NB4 (cell line): ENCODE measurements at regions not wholly inside any gene's neighbourhood (a gene's known extent, or its start where the extent isn't known, plus 50 kb on each side); places are given as distances from the start of the nearest gene placed in this dataset.

Source experiments
- TF ChIP-seq, protein P1 (sequence below): IDR thresholded peaks from 2 replicates; pipeline ENCODE4 v1.6.1; 2011; ENCODE audit warnings: low read depth, low read length
- TF ChIP-seq, protein P2 (sequence below): IDR thresholded peaks from one replicate; pipeline ENCODE4 v1.5.1; 2012; ENCODE audit warnings: low read depth, low read length

DNA sequence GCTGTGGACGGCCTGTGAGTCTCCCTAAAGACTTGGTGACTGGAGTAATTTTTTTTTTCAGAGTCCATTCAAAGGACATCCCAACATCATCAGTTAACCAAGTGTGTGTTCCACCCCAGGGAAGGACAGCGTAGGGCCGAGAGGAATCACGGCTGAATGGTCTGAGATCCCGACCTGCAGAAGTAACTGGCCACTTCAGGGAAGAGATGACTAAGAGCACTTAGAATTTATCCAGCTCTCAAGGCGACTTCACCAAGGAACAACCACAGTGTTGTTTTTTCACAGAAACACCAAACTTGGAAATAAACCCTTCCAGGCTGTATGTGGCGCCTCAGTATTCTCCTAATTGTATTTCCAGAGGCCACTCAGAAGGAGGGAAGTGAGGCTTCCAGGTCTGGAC is 231.6 kb downstream of the FNDC1 start:
- TF ChIP-seq, protein P1, sequence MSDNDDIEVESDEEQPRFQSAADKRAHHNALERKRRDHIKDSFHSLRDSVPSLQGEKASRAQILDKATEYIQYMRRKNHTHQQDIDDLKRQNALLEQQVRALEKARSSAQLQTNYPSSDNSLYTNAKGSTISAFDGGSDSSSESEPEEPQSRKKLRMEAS, result no peak
- TF ChIP-seq, protein P2, sequence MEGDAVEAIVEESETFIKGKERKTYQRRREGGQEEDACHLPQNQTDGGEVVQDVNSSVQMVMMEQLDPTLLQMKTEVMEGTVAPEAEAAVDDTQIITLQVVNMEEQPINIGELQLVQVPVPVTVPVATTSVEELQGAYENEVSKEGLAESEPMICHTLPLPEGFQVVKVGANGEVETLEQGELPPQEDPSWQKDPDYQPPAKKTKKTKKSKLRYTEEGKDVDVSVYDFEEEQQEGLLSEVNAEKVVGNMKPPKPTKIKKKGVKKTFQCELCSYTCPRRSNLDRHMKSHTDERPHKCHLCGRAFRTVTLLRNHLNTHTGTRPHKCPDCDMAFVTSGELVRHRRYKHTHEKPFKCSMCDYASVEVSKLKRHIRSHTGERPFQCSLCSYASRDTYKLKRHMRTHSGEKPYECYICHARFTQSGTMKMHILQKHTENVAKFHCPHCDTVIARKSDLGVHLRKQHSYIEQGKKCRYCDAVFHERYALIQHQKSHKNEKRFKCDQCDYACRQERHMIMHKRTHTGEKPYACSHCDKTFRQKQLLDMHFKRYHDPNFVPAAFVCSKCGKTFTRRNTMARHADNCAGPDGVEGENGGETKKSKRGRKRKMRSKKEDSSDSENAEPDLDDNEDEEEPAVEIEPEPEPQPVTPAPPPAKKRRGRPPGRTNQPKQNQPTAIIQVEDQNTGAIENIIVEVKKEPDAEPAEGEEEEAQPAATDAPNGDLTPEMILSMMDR, result no peak
